Nucleus accumbens (tissue), 56 donors: ENCODE measurements at regions not wholly inside any gene's neighbourhood (a gene's known extent, or its start where the extent isn't known, plus 50 kb on each side); places are given as distances from the start of the nearest gene placed in this dataset.
"Not testable (repeated sequence)": the region's sequence is repeated elsewhere in the genome, so short reads cannot be mapped to it uniquely, and the experiment has no call there.

Experiments
- DNase-seq, 56 donors: peaks; one replicate each; lab custom pipeline; 2025; lab: John Stamatoyannopoulos, UW

DNA sequence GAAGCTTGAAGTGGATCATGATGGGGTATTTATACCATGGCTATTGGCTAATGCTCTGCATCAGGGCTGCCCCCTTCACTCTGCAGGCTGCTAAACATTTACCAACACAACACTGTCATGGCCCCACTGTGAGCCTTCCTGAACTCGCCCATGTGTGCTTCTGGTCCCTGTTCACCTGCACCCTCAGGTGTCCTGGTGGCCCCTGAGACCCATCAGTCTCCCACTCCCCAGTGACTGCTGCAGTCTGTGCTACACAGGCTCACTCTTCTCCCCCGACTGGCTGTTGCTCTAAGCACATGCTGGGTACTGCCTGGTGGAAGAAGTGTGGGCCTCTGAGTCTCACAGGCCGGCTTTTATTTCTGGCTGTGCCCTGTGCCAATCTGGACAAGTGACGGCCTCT lies 183.0 kb upstream of the HS6ST1 start:
- DNase-seq, result no peak

DNA sequence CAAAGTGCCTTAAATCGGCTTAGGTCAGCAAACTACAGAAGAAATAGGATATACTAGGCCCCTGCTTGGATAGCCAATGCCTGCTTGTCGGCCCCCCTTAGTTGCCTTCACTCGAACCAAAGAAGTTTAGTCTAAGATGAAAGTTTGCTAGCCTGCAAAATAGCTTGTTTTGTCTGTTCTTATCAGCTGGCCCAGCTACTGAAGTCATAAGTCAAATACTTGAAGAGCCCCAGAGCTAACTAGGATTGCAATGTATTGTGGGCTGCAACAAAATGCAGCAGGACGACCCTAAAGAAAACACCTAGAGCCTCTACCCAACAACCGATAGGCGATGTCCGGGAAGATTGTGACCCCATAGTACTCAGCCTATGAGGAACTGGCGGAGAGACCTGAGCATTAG lies 183.5 kb upstream of the HS6ST1 start:
- DNase-seq, result no peak

DNA sequence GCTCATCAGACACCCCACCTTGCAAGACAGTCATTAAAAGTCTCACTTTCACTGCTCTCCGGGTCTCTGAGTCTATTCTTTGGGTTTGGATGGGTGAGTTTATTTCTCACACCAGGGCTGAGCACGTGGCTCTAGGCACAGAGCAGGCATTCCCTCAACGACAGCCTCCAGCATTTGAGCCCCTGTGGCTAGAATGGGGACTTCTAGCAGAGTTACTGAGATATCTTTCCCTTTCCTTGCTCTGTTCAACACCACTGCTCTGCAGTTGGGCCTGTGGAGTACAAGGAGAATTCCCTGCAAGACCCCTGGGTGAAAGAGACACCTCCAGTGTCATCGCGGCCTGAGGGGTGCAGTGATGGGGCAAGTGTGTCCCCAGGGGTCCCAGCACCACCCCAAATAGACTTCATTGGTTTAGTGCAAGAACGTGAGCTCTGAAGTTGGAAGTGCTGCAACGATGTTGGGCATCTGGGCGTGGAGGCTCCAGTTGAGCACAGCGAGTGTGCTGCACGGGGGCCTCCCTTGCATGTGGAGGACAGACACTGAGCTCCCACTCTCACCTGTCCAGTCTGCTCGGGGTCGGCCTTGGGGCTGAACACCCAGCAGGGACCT lies 184.1 kb upstream of the HS6ST1 start:
- no peak for DNase-seq

DNA sequence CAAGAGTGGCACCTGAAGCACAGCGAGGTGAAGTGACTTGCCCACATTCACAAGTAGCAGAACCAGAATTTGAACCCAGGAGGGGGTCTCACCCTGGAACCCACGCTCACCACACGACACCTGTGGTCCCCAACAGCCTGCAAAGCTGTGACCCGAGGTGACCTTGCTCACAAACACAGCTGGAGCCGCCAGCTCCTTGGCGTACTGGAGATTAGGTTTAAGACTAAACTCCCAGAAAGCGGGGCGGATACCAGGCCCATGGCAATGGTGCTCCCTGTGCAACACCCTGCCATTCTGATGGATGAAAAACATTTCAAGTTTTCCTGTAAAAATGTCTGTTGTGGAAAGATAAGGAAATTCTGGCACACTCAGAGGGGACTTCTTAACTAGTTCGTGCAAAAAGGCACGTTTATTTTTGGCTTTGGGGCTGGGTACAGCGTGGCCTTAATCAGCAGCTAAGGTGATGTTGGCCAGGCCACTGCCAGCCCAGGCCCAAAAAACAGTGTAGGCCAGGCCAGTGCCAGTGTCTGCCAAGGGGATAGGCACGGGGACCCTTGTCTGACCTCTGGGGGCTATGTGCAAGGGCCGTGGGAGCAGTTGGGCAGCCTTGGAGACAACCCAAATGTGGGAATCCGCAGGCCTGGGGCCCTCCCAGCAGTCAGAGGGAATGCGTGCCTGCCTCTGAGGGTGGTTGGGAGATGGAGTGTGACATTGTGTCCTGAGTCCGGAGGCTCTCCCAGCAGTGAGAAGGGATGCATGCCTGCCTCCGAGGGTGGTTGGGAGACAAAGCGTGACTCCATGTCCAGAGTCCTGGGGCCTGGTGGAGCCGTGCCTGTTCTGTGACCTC lies 185.0 kb upstream of the HS6ST1 start:
- no peak for DNase-seq

DNA sequence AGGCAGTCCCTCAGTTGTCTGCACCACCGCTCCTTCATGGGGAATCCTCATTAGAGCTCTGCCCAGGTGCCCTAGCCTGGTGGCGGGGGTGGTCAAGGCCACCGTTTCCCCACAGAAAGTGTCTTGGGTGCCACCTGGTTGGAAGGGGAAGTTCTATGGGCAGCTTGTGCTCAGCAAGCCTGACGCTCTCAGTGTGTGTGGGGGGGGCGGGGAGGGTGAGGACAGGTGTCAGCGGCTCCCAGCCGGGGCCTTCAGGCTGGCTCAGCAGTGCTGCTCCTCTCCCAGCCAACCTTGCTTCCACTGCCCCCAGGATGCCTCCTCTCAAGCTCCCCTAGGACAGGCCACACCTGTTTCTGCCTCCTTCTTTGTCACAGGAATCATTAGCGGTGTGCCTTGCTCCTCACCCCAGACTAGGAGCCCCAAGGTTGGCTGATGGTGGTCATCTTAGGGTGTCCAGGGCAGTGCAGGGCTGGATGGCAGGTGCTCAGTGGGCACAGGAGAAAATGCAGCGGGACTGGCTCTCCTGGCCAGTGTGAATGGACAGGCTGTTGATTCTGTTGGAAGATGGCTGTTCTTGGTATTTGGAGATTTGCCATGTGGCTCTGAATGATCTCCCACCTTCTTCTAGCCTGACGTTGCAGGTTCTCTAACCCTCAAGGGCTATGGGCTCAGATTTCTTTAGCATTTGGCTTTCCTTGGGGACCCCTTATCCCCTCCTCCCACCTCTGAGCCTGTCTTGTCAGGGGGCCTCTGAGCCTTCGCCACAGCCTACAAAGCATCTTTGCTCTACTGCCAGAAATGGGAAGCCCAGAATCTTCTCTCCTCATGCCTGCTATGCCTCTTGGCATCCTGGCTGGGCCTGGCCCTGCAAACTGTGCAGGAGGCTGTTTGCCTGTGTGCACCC lies 185.8 kb upstream of the HS6ST1 start:
- DNase-seq, result no peak

DNA sequence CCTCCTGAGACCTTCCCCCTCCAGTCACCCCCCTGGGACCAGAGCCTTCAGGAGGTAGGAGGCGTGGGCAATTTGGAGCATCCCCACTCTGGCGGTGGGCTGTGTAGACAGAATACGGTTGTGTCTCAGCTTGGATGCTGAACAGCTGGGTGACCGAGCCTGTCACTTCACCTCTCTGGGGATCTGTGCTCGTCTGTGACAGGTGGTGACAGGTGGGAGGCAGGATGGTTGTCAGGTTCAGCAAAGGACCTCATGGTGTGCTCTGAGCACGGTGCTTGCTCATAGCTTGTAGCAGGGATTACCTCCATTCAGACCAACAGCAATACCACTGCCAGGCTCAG lies 186.5 kb upstream of the HS6ST1 start:
- no peak for DNase-seq

DNA sequence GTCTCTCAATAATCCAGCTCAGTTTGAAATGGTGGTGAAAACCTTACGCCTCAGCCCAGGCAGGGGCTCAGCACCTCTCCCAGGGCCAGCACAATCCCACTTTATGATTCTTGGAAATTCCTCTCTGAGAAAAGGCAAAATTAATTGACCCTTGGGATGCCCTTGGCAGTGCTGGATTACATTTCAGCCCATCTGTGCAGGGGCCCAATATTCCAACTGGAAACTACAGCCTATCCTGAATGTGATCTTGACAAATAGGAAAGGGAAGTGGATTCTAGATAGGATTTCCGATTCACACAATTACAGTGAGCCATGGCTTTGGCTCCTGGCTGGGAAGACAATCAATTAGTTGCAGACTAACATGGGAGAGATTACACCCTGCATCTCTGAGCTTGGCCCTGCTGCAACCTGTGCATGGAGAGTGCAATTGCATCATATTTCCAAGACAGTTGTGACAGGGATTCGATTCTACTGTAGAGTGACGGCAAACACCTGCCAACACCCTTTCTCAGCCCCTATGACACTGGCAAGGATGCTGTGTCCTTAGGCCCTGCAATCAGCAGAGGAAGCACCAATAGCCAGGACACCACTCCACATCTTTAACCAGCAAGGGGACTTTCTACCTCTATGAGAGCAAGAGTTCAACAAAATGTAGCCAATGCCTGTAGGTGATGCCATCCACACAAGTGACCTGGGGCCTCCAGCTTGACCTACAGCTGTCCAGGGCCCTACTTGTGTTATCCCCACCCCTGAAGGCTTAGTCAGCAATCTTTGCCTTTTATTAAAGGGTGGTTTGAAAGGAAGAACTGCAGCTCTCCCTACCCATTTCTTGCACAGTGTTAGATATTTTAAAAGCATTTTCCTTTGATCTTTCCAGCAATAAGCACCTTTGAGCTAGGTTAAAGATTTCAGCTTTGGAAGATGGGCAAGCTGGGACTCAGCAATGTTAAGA lies 187.2 kb upstream of the HS6ST1 start:
- no peak for DNase-seq

DNA sequence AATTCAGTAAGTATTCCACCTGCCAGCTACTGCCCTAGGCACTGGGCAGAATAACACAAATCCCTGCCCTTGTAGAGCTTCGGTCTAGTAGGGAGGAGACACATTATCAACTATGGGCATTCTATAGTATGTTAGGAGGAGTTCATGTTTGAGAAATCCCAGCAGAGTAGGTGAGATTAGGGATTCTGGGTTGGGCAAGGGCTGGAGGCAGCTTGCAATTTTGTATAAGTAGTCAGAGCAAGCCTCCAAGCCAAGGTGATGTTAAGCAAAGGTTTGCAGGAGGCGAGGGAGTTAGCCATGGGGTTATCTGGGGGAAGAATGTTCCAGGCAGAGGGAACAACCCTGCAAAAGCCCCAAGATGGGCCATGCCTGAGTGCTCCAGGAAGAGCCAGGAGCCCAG lies 187.9 kb upstream of the HS6ST1 start:
- DNase-seq, result no peak

DNA sequence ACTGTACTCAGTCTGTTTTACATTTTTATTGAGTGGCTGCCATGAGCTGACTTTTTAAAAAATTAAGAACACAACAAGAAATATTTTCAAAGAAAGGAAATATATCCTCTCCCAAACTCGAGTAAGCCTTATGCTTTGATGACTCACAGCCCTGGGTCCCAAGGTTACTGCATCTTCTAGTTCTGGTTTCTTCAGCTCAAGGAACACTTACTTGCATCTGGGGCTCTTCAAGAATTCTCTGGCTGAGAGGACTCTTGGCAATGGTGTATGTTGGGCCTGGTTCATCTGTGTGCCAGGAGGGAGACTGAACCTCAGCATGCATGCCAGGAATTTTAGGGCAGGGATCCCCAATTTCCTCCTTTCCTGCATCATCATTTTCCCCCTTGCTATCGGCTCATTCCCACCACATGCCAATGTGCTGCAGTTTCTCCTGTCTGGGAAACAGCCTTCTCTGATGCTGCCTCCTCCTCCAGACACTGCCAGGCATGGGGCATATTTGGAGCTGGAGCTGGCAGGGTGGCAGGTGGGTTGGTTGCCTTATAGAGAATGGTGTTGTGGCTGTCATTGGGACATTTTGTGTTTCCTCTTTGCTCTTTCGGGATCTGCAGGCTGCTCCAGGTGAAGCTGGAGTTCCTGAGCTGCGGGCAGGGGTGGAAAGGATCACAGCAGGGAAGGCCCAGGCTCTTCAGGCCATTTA lies 192.2 kb upstream of the HS6ST1 start:
- DNase-seq, result no peak

DNA sequence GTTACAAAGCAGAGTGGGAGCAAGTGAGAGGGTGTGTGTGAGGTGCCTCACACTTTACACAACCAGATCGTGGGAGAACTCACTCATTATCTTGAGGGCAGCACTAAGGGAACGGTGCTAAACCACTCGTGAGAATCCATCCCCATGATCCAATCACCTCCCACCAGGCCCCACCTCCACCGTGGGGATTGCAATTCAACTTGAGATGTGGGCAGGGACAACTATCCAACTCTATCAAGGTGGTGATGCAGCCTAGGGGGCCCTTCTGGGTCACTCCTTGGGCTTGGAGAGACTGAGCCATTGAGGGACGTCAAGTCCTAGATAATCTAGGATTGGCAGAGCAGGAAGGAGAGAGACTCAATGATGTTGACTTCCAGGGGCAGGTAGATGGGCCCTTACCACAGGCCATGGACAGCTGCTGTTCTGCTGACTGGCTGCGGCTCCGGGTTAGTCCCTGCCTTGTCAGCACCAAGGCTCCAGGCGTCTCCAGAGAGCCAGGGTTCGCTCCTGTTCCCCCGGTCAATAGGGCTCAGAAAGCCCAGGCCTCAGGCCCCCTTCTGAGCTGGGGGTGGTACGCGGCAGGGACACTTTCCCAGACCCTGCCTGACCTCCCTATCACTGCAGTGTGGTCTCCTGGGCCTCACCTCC lies 193.2 kb upstream of the HS6ST1 start:
- DNase-seq, result no peak

DNA sequence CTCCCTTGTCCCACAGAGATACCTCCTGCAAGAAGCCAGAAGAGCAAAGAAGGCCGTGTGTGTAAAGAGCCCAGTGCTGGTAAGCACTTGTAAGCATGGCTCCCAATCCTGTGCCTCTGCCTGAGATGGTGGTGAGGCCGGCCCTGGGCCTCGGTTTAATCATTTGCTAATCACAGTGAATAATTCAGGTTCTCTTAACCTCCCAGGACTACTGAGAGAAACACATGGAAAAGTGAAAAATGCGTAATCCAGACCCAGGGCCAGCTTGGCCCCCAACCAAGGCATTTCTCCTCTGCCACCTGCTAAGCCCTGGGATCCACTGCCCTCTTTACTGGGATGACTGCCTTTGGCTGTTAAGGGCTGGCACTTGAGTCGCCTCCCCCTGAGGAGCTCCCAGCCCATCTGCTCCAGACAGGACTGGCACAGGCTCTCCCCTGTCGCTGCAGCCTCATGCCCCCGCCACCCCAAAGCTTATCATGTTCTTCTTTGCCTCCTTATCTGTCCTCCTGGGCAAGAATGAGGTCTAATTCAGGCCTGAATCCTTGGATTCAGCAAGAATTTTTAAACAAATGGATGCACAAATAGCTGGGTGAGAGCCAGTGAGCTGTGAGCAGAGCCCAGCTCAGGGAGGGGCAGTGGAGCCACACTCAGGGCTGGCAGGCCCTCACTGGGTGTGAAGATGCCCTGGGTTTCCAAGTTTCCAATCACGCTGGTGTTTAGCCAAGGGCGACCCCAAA lies 193.9 kb upstream of the HS6ST1 start:
- DNase-seq, result no peak

DNA sequence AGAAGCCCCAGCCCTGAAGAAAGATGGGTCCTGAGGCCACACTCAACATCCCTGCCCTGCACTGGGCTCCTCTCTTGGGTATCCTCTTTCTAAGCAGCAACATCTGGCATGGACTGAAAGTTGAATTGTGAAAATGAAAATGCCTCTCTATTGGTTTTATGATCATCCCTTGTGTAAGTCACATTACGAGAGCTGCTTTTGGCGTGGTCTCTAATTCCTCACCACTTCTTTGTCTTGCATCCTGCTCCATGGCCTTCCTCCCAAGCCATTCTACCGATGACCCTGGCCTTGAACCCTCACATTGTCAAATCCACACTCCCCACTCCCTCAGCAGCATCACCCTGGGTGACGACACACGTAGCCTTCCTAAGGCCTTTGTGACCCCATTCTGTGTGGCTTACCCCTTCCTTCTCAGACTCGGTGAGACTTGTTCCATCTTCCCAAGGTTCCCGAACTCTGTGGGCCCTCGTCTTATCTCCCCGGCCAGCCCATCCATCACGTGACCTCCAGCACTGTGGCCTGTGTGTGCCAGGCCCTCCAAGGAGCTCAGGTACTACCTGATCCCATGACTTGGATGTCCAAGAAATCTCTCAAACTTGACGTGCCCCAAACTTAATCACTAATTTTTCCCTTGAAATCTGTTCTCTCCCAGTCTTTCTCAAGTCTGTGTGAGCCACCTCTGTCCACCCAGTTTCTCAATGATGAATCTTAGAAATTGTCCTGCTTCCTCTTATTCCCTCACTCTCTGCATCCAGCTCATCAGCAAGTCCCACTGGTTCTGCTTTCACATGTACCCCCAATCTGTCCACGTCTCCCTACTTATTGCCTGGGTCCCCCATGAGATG lies 194.7 kb upstream of the HS6ST1 start:
- DNase-seq, result no peak

DNA sequence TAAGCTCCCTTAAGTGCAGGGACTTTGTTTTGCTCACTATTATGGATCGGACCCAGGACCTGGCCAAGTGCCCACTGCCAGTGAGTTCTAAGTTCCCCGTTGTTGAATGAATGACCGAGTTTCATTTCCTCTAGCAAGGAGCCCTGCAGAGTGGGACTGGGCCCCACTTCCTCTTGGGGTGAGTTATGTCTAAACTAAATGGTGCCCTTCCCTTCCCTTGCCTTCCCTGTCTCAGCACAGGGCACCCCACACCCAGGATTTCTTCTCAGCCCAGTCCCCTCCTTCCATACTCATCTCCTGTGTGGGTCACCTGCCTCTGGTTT lies 195.3 kb upstream of the HS6ST1 start:
- DNase-seq, result peak in 8 of 56 donors; percentile 5 to 38 (median 14)

DNA sequence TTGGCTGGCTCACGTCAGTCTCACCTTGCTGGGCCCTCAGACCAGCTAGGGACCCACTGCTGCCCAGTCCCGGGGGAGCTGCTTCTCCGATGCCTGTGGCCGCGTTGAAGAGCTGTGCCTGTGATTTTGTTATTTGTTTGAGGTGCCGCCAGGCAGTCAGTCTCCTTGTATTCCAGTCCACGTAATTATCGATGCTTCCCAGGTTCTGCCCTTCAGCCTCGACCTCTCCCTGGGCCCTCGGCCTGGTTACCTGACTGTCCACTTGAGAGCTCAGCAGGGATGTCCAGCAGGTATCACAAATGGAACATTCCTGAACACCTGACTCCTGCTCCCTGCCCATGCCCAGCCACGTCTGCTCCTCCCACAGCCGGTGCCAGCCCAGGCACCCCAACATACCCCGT lies 195.9 kb upstream of the HS6ST1 start:
- no peak for DNase-seq

DNA sequence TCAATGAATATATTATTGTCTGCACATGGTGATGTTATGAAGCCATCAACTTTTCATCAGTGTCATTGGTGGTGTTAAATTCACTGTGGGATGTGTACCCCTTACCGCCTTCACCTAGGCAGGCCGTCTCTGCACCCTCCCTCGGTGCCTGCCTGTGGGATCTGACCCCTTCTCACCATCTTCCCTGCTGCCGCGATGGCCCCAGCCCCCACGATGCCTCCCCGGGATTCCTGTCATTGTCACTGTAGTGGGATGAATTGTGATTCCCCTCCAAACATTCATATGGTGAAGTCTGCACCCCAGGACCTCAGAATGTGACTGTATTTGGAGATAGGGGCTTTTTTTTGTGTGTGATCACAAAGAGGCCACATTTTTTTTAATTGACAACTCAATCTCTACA lies 198.3 kb upstream of the HS6ST1 start:
- no peak for DNase-seq

DNA sequence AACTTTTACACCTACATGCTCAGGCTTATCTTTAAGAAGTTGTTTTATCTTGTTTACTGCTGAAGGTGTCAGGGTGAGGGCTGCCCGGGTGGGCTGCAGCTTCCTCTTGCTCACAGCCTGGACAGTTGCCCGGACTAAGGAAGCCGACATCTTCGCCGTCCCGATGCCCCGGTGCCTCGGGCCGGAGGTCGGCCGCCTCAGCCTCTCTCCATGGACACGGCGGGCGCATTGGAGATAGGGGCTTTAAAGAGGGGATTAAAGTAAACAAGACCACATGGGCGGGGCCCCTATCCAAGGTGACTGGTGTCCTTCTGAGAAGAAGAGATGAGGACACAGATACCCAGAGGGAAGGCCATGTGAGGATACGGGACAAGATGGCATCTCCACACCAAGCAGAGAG lies 200.4 kb upstream of the HS6ST1 start:
- not testable (repeated sequence) for DNase-seq

DNA sequence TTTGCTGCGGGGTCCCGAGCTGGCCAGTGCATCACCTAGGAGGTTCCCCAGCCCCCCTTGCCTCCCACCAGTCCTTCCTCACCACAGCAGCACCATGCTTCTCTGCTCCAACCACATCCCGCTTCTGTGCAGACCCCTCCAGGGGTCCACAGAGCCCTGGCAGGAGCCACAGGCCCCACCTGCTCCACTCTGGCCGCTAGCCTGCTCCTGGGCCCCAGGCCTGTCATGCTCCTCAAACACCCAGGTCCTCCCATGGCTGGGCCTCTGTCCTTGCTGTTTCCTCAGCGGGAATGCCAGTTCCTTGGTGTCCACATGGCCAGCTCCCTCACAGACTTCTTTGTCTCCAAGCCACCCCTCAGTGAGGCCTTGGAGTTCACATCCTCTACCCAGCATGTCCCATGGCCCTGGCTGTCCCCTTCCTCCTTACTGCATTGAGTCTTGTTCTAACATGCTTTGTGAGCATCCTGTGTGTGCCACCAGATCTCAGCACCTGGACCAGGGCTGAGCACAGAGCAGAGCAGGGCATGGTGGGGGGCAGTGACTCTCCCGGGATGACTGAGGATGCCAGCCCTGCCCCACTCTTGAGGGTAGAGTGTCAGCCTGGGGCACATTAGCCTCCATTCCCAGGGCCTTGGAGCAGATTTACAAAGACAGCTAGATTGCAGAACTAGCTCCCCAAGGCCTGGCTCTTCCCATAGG lies 201.0 kb upstream of the HS6ST1 start:
- DNase-seq, result no peak
